ENCODE measurements at regions not wholly inside any gene's neighbourhood (a gene's known extent, or its start where the extent isn't known, plus 50 kb on each side); places are given as distances from the start of the nearest gene placed in this dataset.

- TF ChIP-seq EP300 (IDR thresholded peaks at IDR 0.05), result no peak
- TF ChIP-seq CTCF (IDR thresholded peaks at IDR 0.05), result no peak
- TF ChIP-seq POLR2A (IDR thresholded peaks at IDR 0.05), result no peak
Measured at GRCh38 chr16:88323546-88324330, 59.0 kb upstream of the ZNF469 start.
